ENCODE measurements at regions not wholly inside any gene's neighbourhood (a gene's known extent, or its start where the extent isn't known, plus 50 kb on each side); places are given as distances from the start of the nearest gene placed in this dataset.

DNA sequence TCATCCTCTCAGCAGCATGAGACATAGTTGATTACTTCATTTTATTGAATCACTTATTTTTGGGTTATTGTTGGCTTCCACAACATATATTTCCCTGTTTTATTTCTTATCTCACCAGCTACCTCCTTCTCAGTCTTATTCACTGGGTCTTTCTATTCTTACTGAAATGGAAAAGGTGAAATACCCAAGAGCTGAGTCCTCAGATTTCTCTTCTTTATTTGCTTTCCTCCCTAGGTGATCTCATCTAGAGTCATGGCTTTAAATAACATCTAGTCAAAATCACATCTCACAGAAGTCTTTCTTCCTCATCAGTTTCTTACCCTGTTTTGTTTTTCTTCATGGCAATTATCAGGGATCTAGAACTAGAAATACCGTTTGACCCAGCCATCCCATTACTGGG lies 105.0 kb upstream of the RBBP8 start:
- TF ChIP-seq, protein P1, sequence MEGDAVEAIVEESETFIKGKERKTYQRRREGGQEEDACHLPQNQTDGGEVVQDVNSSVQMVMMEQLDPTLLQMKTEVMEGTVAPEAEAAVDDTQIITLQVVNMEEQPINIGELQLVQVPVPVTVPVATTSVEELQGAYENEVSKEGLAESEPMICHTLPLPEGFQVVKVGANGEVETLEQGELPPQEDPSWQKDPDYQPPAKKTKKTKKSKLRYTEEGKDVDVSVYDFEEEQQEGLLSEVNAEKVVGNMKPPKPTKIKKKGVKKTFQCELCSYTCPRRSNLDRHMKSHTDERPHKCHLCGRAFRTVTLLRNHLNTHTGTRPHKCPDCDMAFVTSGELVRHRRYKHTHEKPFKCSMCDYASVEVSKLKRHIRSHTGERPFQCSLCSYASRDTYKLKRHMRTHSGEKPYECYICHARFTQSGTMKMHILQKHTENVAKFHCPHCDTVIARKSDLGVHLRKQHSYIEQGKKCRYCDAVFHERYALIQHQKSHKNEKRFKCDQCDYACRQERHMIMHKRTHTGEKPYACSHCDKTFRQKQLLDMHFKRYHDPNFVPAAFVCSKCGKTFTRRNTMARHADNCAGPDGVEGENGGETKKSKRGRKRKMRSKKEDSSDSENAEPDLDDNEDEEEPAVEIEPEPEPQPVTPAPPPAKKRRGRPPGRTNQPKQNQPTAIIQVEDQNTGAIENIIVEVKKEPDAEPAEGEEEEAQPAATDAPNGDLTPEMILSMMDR (IDR thresholded peaks at IDR 0.05; ENCODE audit: low read length), result no peak
- no peak for TF ChIP-seq EZH2 (optimal IDR thresholded peaks at IDR 0.05; ENCODE audit: low read depth, low read length)
- TF ChIP-seq EZH2phosphoT487 (IDR thresholded peaks at IDR 0.05; ENCODE audit: low read length), result no peak

Measured in MM.1S (cell line).